GM18508 (cell line): ENCODE measurements at regions not wholly inside any gene's neighbourhood (a gene's known extent, or its start where the extent isn't known, plus 50 kb on each side); places are given as distances from the start of the nearest gene placed in this dataset.

ENCODE experiments used
- ATAC-seq: cut with Tn5 transposase; IDR thresholded peaks from one replicate; pipeline ENCODE4 v1.9.1; 2021; ENCODE audit warnings: moderate number of reproducible peaks; ENCODE audit not compliant: insufficient read depth, unreplicated experiment

- no peak for ATAC-seq
These were observed 276.0 kb upstream of the TTC14 start for GRCh38 chr3:180325958-180326357.

- peak; percentile 74 for ATAC-seq
These were observed 272.8 kb upstream of the TTC14 start for GRCh38 chr3:180329187-180329586.

- no peak for ATAC-seq
These were observed 272.1 kb upstream of the TTC14 start for GRCh38 chr3:180329847-180330246.

GRCh38 chr3:180330440-180330839, 271.5 kb upstream of the TTC14 start:
- no peak for ATAC-seq

GRCh38 chr3:180332608-180333007, 269.4 kb upstream of the TTC14 start:
- peak; percentile 30 for ATAC-seq

- ATAC-seq, result no peak
These were observed 266.9 kb upstream of the TTC14 start for GRCh38 chr3:180335050-180335449.

DNA sequence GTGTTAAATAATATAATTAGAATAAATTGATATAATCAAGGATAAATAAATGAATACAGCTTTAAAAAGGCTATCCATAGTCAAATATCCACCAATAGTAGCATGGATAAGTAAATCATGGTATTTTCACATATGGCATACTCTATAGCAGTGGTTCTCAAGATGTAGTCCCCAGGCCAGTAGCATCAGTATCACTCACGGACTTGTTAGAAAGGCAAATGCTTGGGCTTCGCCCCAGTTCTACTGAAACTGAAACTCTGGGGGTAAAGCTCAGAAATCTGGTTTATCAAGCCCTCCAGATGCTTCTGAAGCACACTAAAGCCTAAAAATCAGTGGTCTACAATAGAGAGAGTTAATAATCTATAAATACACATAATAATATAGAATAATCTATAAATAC, 261.6 kb upstream of the TTC14 start:
- ATAC-seq, result no peak

DNA sequence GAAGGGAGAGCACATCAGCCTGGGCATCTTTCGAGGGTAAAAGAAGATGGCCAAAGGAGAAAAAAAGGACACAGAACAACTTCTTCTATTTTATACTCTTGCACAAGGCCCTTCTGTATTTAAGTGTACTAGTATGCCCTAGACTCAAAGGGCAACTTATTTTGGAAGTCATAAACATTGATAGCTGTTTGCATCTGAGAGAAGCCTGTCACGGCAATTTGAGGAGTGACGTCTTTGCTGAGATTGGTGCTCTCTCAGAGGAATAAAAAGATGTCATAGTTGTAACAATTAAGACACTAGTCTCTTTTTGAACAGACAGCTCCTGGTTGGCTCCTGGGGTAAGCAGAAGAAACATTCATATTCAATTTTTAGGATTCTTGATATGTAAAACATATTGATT, 260.4 kb upstream of the TTC14 start:
- ATAC-seq, result no peak

GRCh38 chr3:180351601-180352000, 250.4 kb upstream of the TTC14 start:
- no peak for ATAC-seq

- no peak for ATAC-seq
These were observed 249.7 kb upstream of the TTC14 start for GRCh38 chr3:180352261-180352660.

DNA sequence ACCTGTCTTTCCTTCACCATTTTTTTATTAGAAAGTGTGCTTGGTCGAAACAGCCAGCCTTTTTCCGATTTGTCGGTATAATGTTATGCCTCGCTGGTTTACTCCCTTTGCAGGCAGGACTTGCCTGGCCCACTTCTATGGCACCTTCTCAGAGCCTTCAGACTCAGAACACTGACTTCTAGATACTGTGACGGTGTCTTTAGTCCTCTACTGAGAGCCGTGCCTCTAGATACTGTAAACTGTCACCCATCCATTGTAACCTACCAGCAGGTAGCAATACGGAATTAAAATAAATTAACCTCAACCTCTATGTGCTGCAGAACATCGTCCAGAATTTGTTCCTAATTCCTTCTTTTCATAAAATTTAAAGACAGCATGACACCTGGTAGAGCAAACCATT, 247.7 kb upstream of the TTC14 start:
- ATAC-seq, result no peak

GRCh38 chr3:180358179-180358578, 243.8 kb upstream of the TTC14 start:
- no peak for ATAC-seq

- ATAC-seq, result no peak
These were observed 242.7 kb upstream of the TTC14 start for GRCh38 chr3:180359061-180359952.

DNA sequence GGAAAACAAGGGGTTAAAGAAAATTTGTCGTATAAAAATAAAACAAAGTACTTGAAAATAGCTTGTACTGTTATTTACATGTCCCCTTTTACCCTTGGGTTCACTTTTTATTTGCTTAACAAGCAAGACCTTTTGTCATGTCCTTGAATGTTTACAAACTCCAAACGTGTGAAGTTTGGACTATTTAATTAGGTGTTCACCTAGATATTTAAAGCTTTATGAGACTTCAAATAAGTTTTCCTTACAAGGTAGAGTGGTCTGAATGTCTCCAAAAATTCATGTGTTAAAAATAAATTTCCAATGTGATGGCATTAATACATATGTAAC, 242.0 kb upstream of the TTC14 start:
- no peak for ATAC-seq

DNA sequence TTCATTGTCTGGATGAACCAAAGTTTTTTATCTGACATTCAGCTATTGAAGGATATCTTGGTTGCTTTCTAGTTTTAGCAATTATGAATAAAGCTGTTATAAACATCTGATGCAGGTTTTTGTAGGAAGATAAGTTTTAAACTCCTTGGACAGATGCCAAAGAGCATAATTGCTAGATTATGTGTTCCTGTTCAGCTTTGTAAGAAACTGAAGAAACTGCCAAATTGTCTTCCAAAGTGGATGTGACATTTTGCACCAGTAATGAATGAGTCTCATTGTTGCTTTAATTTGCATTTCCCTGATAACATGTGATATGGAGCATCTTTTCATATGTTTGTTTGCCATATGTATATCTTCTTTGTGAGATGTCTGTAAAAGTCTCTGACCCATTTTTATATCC, 239.9 kb upstream of the TTC14 start:
- ATAC-seq, result no peak

- ATAC-seq, result no peak
These were observed 226.1 kb upstream of the TTC14 start for GRCh38 chr3:180375831-180376230.

DNA sequence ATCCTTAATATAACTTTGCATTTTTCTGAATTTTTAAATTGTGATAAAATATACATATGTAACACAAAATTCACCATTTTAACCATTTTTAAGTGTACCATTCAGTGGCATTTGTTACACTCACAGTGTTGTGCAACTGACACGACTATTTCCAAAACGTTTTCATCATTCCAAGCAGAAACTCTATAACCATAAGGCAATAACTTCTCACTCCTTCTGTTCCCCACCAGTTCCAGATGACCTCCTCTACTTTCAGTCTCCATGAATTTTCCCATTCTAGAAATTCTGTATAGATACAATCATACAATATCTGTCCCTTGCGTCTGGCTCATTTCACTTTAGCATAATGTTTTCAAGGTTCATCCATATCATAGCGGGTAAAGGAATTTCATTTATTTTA, 223.5 kb upstream of the TTC14 start:
- ATAC-seq, result no peak

DNA sequence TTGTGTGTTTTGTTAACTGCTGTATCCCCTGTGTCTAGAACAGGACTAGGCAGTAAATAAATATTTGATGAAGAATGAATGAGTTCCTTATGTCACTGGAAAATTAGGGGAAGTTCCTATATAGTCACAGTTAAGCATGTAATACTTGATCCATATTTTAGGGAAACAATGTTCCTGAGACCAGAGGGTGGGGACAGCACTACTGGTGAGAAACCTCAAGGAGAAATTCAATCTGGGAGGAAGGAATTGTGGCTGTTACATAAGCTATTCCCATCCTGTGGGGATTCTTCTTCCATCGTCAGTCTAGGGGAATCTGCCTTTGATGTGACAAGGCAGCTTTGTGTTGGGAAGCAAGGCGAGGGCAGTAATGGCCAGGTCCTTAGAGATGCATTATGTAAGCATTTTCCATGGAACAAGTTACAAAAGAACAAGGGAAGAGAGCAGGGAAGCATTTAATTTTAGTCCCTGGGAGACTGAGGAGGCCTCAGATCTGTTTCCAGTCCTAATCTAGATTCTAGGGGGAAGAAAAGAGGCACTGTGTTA, 219.3 kb upstream of the TTC14 start:
- no peak for ATAC-seq

- no peak for ATAC-seq
These were observed 218.5 kb upstream of the TTC14 start for GRCh38 chr3:180383332-180384020.

- ATAC-seq, result no peak
These were observed 211.7 kb upstream of the TTC14 start for GRCh38 chr3:180390313-180390712.

- ATAC-seq, result no peak
These were observed 211.0 kb upstream of the TTC14 start for GRCh38 chr3:180391001-180391400.

GRCh38 chr3:180401226-180401625, 200.7 kb upstream of the TTC14 start:
- no peak for ATAC-seq
